WTC11 (cell line): ENCODE measurements at regions not wholly inside any gene's neighbourhood (a gene's known extent, or its start where the extent isn't known, plus 50 kb on each side); places are given as distances from the start of the nearest gene placed in this dataset.

Source experiments
- ATAC-seq: fragments of 200-7000 bp; cut with Tn5 transposase; 2 replicates; pipeline ENCODE4 v1.10.0; 2021; ENCODE audit warnings: mild to moderate bottlenecking, moderate library complexity
- CTCF ChIA-PET: fragments of 300-600 bp; sonication (Branson Sonifier 250); formaldehyde crosslinking; loops from one replicate; lab custom pipeline; 2021; ENCODE audit warnings: antibody characterized with exemption; lab: Charles Lee
- POLR2A ChIA-PET: fragments of 350-600 bp; sonication (Branson Sonifier 250); formaldehyde crosslinking; loops from one replicate; lab custom pipeline; 2021; ENCODE audit warnings: antibody characterized with exemption; lab: Charles Lee
- DNase-seq: peaks from one replicate; pipeline ENCODE4 v3.0.0; 2021; ENCODE audit warnings: low spot score
- H3K27ac Mint-ChIP-seq: 2 replicates; pipeline ENCODE4 v1.8.0; 2021; ENCODE audit warnings: mixed read lengths
- H3K27me3 Mint-ChIP-seq: 2 replicates; pipeline ENCODE4 v1.8.0; 2021; ENCODE audit warnings: low read depth, mild to moderate bottlenecking, moderate library complexity, mixed read lengths
- H3K36me3 Mint-ChIP-seq: 2 replicates; pipeline ENCODE4 v1.8.0; 2021; ENCODE audit warnings: mixed read lengths
- H3K4me1 Mint-ChIP-seq: 2 replicates; pipeline ENCODE4 v1.8.0; 2022; ENCODE audit warnings: mixed read lengths
- H3K4me3 Mint-ChIP-seq: 2 replicates; pipeline ENCODE4 v1.8.0; 2021; ENCODE audit warnings: mild to moderate bottlenecking, moderate library complexity, mixed read lengths
- H3K9me3 Mint-ChIP-seq: 2 replicates; pipeline ENCODE4 v1.8.0; 2021; ENCODE audit warnings: mixed read lengths
- ARID4B ChIP-seq: sonication (generic); formaldehyde crosslinking; IDR thresholded peaks from 2 replicates; pipeline ENCODE4 v1.8.0; 2023; ENCODE audit warnings: missing genetic modification reagents, mild to moderate bottlenecking, borderline replicate concordance
- ATF3 ChIP-seq: sonication (generic); formaldehyde crosslinking; conservative IDR thresholded peaks from 2 replicates; pipeline ENCODE4 v1.8.1; 2022; ENCODE audit warnings: mild to moderate bottlenecking, missing genetic modification reagents
- CREB1 ChIP-seq: sonication (generic); formaldehyde crosslinking; IDR thresholded peaks from 2 replicates; pipeline ENCODE4 v1.8.0; 2023; ENCODE audit warnings: mild to moderate bottlenecking, missing genetic modification reagents
- GTF2I ChIP-seq: fragments of 250-450 bp; sonication (Bioruptor Pico); conservative IDR thresholded peaks from 2 replicates; pipeline ENCODE4 v1.4.0; 2021; ENCODE audit warnings: mild to moderate bottlenecking
- IRF1 ChIP-seq: sonication (generic); formaldehyde crosslinking; IDR thresholded peaks from 2 replicates; pipeline ENCODE4 v1.8.0; 2023; ENCODE audit warnings: missing genetic modification reagents
- NFATC4 ChIP-seq: fragments of 250-450 bp; sonication (Bioruptor Pico); IDR thresholded peaks from 2 replicates; pipeline ENCODE4 v1.9.0; 2021; ENCODE audit warnings: mild to moderate bottlenecking
- NR3C1 ChIP-seq: sonication (generic); formaldehyde crosslinking; conservative IDR thresholded peaks from 2 replicates; pipeline ENCODE4 v1.8.1; 2023; ENCODE audit warnings: low read depth, mild to moderate bottlenecking, missing genetic modification reagents
- OVOL2 ChIP-seq: fragments of 250-450 bp; sonication (Bioruptor Pico); IDR thresholded peaks from 2 replicates; pipeline ENCODE4 v1.9.0; 2021; ENCODE audit warnings: mild to moderate bottlenecking, borderline replicate concordance
- PRDM15 ChIP-seq: sonication (generic); formaldehyde crosslinking; IDR thresholded peaks from 2 replicates; pipeline ENCODE4 v1.8.0; 2022; ENCODE audit warnings: missing genetic modification reagents
- STAT6 ChIP-seq: sonication (generic); formaldehyde crosslinking; conservative IDR thresholded peaks from 2 replicates; pipeline ENCODE4 v1.8.1; 2023; ENCODE audit warnings: mild to moderate bottlenecking, low read depth, missing genetic modification reagents, moderate library complexity
- USF2 ChIP-seq: sonication (generic); formaldehyde crosslinking; IDR thresholded peaks from 2 replicates; pipeline ENCODE4 v1.8.1; 2023; ENCODE audit warnings: mild to moderate bottlenecking, missing genetic modification reagents, moderate library complexity
- ZMAT4 ChIP-seq: fragments of 250-450 bp; sonication (Bioruptor Pico); IDR thresholded peaks from 2 replicates; pipeline ENCODE4 v1.9.0; 2021; ENCODE audit warnings: mild to moderate bottlenecking
- ZNF219 ChIP-seq: sonication (generic); formaldehyde crosslinking; IDR thresholded peaks from 2 replicates; pipeline ENCODE4 v1.8.0; 2023; ENCODE audit warnings: missing genetic modification reagents, mild to moderate bottlenecking, borderline replicate concordance
- ZNF425 ChIP-seq: fragments of 250-450 bp; sonication (Bioruptor Pico); conservative IDR thresholded peaks from 2 replicates; pipeline ENCODE4 v1.9.0; 2021; ENCODE audit warnings: mild to moderate bottlenecking
- ZNF671 ChIP-seq: fragments of 250-450 bp; sonication (Bioruptor Pico); IDR thresholded peaks from 2 replicates; pipeline ENCODE4 v1.8.0; 2021; ENCODE audit warnings: mild to moderate bottlenecking

- TF ChIP-seq STAT6 (CRISPR knock-in tag) (no peak), GTF2I (CRISPR knock-in tag) (no peak), ZMAT4 (CRISPR knock-in tag) (no peak)
These were observed 375.1 kb downstream of the SH3BGRL start (continued) for GRCh38 chrX:81577028-81577427.

- ATAC-seq (no peak), DNase-seq (no peak)
- no peak overlapping the region for H3K27ac Mint-ChIP-seq
- POLR2A ChIA-PET = no interaction called here
- H3K9me3 Mint-ChIP-seq = no peaks in the 10 kb centered on the region
- no peaks in the 10 kb centered on the region for H3K36me3 Mint-ChIP-seq
- CTCF ChIA-PET = no interaction called here
- no peak overlapping the region for H3K4me3 Mint-ChIP-seq
- no peak for TF ChIP-seq IRF1
- no peak for TF ChIP-seq PRDM15 (CRISPR knock-in tag)
- no peak for TF ChIP-seq CREB1 (CRISPR knock-in tag)
- no peaks in the 10 kb centered on the region for H3K27me3 Mint-ChIP-seq
- no peaks in the 10 kb centered on the region for H3K4me1 Mint-ChIP-seq
These were observed 384.2 kb downstream of the SH3BGRL start for GRCh38 chrX:81586096-81586495.

- Mint-ChIP-seq H3K4me1 (no peaks in the 10 kb centered on the region), H3K4me3 (no peak overlapping the region), H3K36me3 (no peaks in the 10 kb centered on the region), H3K27ac (no peak overlapping the region), H3K9me3 (0 out of 2 replicates have a peak, but pooled peaks cover 4% of the 10 kb centered on the region), H3K27me3 (no peaks in the 10 kb centered on the region)
- ATAC-seq (no peak), DNase-seq (no peak)
- ChIA-PET POLR2A (no interaction called here), CTCF (no interaction called here)
- TF ChIP-seq ZNF425 (CRISPR knock-in tag) (no peak), USF2 (CRISPR knock-in tag) (no peak), NFATC4 (CRISPR knock-in tag) (no peak), ARID4B (CRISPR knock-in tag) (no peak), ZNF219 (CRISPR knock-in tag) (no peak), OVOL2 (no peak), NR3C1 (CRISPR knock-in tag) (no peak), ATF3 (no peak), ZNF671 (CRISPR knock-in tag) (no peak)
These were observed 414.1 kb downstream of the SH3BGRL start for GRCh38 chrX:81615979-81616378.
